KMS-11 (cell line): ENCODE measurements at regions not wholly inside any gene's neighbourhood (a gene's known extent, or its start where the extent isn't known, plus 50 kb on each side); places are given as distances from the start of the nearest gene placed in this dataset.

Experiments used
- H2AFZ ChIP-seq: fragments of 200-600 bp; sonication (generic); 2 replicates; pipeline ENCODE4 v1.6.1; 2016; ENCODE audit warnings: antibody characterized with exemption, mixed run types, low read depth
- H3K27ac ChIP-seq: fragments of 200-600 bp; sonication (generic); 2 replicates; pipeline ENCODE4 v1.6.1; 2016; ENCODE audit warnings: mild to moderate bottlenecking, mixed run types
- H3K27me3 ChIP-seq: fragments of 200-600 bp; sonication (generic); 2 replicates; pipeline ENCODE4 v1.6.1; 2017; ENCODE audit warnings: mild to moderate bottlenecking, low read depth, mixed run types, moderate library complexity; ENCODE audit not compliant: insufficient read depth
- H3K36me3 ChIP-seq: fragments of 200-600 bp; sonication (generic); 2 replicates; pipeline ENCODE4 v1.6.1; 2017; ENCODE audit warnings: mild to moderate bottlenecking, mixed run types; ENCODE audit not compliant: insufficient read depth
- H3K4me1 ChIP-seq: fragments of 200-600 bp; sonication (generic); 2 replicates; pipeline ENCODE4 v1.6.1; 2016; ENCODE audit warnings: mild to moderate bottlenecking, low read depth, mixed run types; ENCODE audit not compliant: poor library complexity, severe bottlenecking
- H3K4me2 ChIP-seq: fragments of 200-600 bp; sonication (generic); 2 replicates; pipeline ENCODE4 v1.7.0; 2016; ENCODE audit warnings: mild to moderate bottlenecking, mixed run types
- H3K4me3 ChIP-seq: fragments of 200-600 bp; sonication (generic); IDR thresholded peaks from 2 replicates; pipeline ENCODE4 v1.6.1; 2017; ENCODE audit warnings: low read depth, low read length, mixed read lengths; ENCODE audit not compliant: insufficient read depth
- H3K79me2 ChIP-seq: fragments of 200-600 bp; sonication (generic); 2 replicates; pipeline ENCODE4 v1.6.1; 2016; ENCODE audit warnings: low read depth, mixed run types; ENCODE audit not compliant: insufficient read depth
- H3K9ac ChIP-seq: fragments of 200-600 bp; sonication (generic); 2 replicates; pipeline ENCODE4 v1.6.1; 2016; ENCODE audit warnings: mild to moderate bottlenecking, mixed run types
- H4K20me1 ChIP-seq: fragments of 200-600 bp; sonication (generic); 2 replicates; pipeline ENCODE4 v1.6.1; 2016; ENCODE audit warnings: mild to moderate bottlenecking, mixed run types; ENCODE audit not compliant: insufficient read depth
- CTCF ChIP-seq: fragments of 200-600 bp; sonication (generic); conservative IDR thresholded peaks from 2 replicates; pipeline ENCODE4 v1.6.1; 2017; ENCODE audit warnings: low read depth, mild to moderate bottlenecking, antibody characterized with exemption, low read length, moderate library complexity, mixed read lengths

GRCh38 chr5:52491818-52492217 is 295.9 kb upstream of the ITGA1 start:
- Histone ChIP-seq H3K27ac (no peak overlapping the region), H4K20me1 (no peaks in the 10 kb centered on the region), H3K4me1 (peaks cover 9% of the 10 kb centered on the region), H3K9ac (no peak overlapping the region), H3K4me3 (no peak overlapping the region), H2AFZ (no peak overlapping the region), H3K36me3 (no peaks in the 10 kb centered on the region), H3K27me3 (no peaks in the 10 kb centered on the region), H3K79me2 (no peaks in the 10 kb centered on the region), H3K4me2 (no peak overlapping the region)
- no peak for TF ChIP-seq CTCF

GRCh38 chr5:52497133-52497693 is 290.5 kb upstream of the ITGA1 start:
- H3K27me3 ChIP-seq = no peaks in the 10 kb centered on the region
- TF ChIP-seq CTCF = no peak
- peaks cover 31% of the 10 kb centered on the region for H3K4me1 ChIP-seq
- H4K20me1 ChIP-seq = no peaks in the 10 kb centered on the region
- H3K4me2 ChIP-seq = no peak overlapping the region; the same call in 1 of the 2 replicates
- no peaks in the 10 kb centered on the region for H3K79me2 ChIP-seq
- H2AFZ ChIP-seq = no peak overlapping the region
- H3K27ac ChIP-seq = 0 out of 2 replicates have a peak overlapping the region, but pooled peaks have one; percentile 4
- H3K4me3 ChIP-seq = no peak overlapping the region
- H3K36me3 ChIP-seq = no peaks in the 10 kb centered on the region
- no peak overlapping the region for H3K9ac ChIP-seq

GRCh38 chr5:52498607-52499006 is 289.1 kb upstream of the ITGA1 start:
- Histone ChIP-seq H3K4me2 (peak overlapping the region; percentile 14; the same call in 1 of the 2 replicates), H3K79me2 (no peaks in the 10 kb centered on the region), H3K27ac (no peak overlapping the region), H3K4me3 (no peak overlapping the region), H3K9ac (no peak overlapping the region), H3K36me3 (no peaks in the 10 kb centered on the region), H3K27me3 (no peaks in the 10 kb centered on the region), H4K20me1 (no peaks in the 10 kb centered on the region), H2AFZ (no peak overlapping the region), H3K4me1 (peaks cover 31% of the 10 kb centered on the region)
- TF ChIP-seq CTCF = no peak

GRCh38 chr5:52502460-52502999 is 285.2 kb upstream of the ITGA1 start:
- H3K27me3 ChIP-seq = no peaks in the 10 kb centered on the region

More at GRCh38 chr5:52502460-52502999, 285.2 kb upstream of the ITGA1 start:
- Histone ChIP-seq H3K9ac (no peak overlapping the region), H4K20me1 (no peaks in the 10 kb centered on the region), H3K79me2 (no peaks in the 10 kb centered on the region), H3K4me1 (peaks cover 33% of the 10 kb centered on the region), H3K4me2 (no peak overlapping the region), H3K27ac (no peak overlapping the region), H3K36me3 (no peaks in the 10 kb centered on the region), H2AFZ (no peak overlapping the region), H3K4me3 (no peak overlapping the region)
- no peak for TF ChIP-seq CTCF
